ENCODE measurements at regions not wholly inside any gene's neighbourhood (a gene's known extent, or its start where the extent isn't known, plus 50 kb on each side); places are given as distances from the start of the nearest gene placed in this dataset.

DNA sequence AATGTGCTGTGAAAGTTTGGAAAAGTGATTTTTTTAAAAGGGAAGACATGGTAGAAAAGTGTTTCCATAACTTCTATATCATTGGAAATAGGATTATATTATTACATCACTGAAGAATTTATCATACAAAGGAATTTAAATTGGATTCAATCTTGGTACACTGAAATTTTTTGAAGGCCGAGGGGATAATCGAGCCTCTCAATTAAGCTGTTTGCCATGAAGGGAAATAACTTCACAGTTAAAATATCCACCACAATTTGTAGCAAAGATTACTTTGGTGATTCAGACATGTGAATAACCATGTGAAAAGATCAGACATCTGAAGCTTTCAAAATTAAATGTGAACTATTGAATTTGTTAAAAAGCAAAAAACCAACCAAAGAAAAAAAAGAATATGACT lies 215.3 kb downstream of the KLF5 start:
- peak; percentile 71 for DNase-seq (ENCODE audit: low read depth)
- Mint-ChIP-seq H3K36me3 (ENCODE audit: low read depth, unreplicated experiment) (no peaks in the 10 kb centered on the region), H3K27ac (ENCODE audit: unreplicated experiment) (peak overlapping the region; percentile 87), H3K9me3 (ENCODE audit: unreplicated experiment) (no peaks in the 10 kb centered on the region), H3K27me3 (ENCODE audit: low read depth, unreplicated experiment) (no peaks in the 10 kb centered on the region), H3K4me1 (ENCODE audit: low read depth, unreplicated experiment) (peaks cover 24% of the 10 kb centered on the region), H3K4me3 (ENCODE audit: unreplicated experiment) (peak overlapping the region; percentile 20)
- Histone ChIP-seq H3K4me1 (ENCODE audit: insufficient read depth, low read length) (peaks cover 4% of the 10 kb centered on the region), H3K79me2 (ENCODE audit: insufficient read depth, low read length) (no peaks in the 10 kb centered on the region), H3K36me3 (ENCODE audit: insufficient read depth, low read length) (no peaks in the 10 kb centered on the region), H3K27me3 (ENCODE audit: insufficient read depth, low read length) (no peaks in the 10 kb centered on the region), H3K9ac (ENCODE audit: low read length) (no peak overlapping the region), H4K20me1 (ENCODE audit: insufficient read depth, low read length) (no peaks in the 10 kb centered on the region), H3K4me2 (ENCODE audit: low read length) (peak overlapping the region; percentile 13), H3K9me3 (ENCODE audit: insufficient read depth, low read depth, low read length) (no peaks in the 10 kb centered on the region), H3K4me3 (ENCODE audit: insufficient read depth, low read depth, low read length) (no peak overlapping the region), H2AFZ (ENCODE audit: low read depth, low read length) (no peak overlapping the region), H3K27ac (ENCODE audit: low read depth, low read length) (peak overlapping the region; percentile 43)
- no peak for TF ChIP-seq CTCF (IDR thresholded peaks at IDR 0.05; ENCODE audit: insufficient read depth, low read depth, low read length)
- TF ChIP-seq EZH2 (IDR thresholded peaks at IDR 0.05; ENCODE audit: insufficient read depth, low read length): no peak
- no peak for FAIRE-seq

GRCh38 chr13:73273745-73274144 lies 214.9 kb downstream of the KLF5 start:
- peak; percentile 95 for DNase-seq (ENCODE audit: low read depth)

More at GRCh38 chr13:73273745-73274144, 214.9 kb downstream of the KLF5 start:
- H3K4me2 ChIP-seq (ENCODE audit: low read length): peak overlapping the region; percentile 13
- no peaks in the 10 kb centered on the region for H3K79me2 ChIP-seq (ENCODE audit: insufficient read depth, low read length)
- H3K27me3 Mint-ChIP-seq (ENCODE audit: low read depth, unreplicated experiment): no peaks in the 10 kb centered on the region
- TF ChIP-seq EZH2 (IDR thresholded peaks at IDR 0.05; ENCODE audit: insufficient read depth, low read length) (no peak), CTCF (IDR thresholded peaks at IDR 0.05; ENCODE audit: insufficient read depth, low read depth, low read length) (no peak)
- H3K36me3 ChIP-seq (ENCODE audit: insufficient read depth, low read length): no peaks in the 10 kb centered on the region
- no peaks in the 10 kb centered on the region for H3K27me3 ChIP-seq (ENCODE audit: insufficient read depth, low read length)
- H2AFZ ChIP-seq (ENCODE audit: low read depth, low read length): no peak overlapping the region
- no peak overlapping the region for H3K9ac ChIP-seq (ENCODE audit: low read length)
- H3K4me3 ChIP-seq (ENCODE audit: insufficient read depth, low read depth, low read length): no peak overlapping the region
- no peaks in the 10 kb centered on the region for H3K9me3 ChIP-seq (ENCODE audit: insufficient read depth, low read depth, low read length)
- no peaks in the 10 kb centered on the region for H3K36me3 Mint-ChIP-seq (ENCODE audit: low read depth, unreplicated experiment)
- FAIRE-seq: no peak
- H3K4me3 Mint-ChIP-seq (ENCODE audit: unreplicated experiment): no peak overlapping the region
- H3K4me1 Mint-ChIP-seq (ENCODE audit: low read depth, unreplicated experiment): peaks cover 24% of the 10 kb centered on the region
- peak overlapping the region; percentile 43 for H3K27ac ChIP-seq (ENCODE audit: low read depth, low read length)
- H3K9me3 Mint-ChIP-seq (ENCODE audit: unreplicated experiment): no peaks in the 10 kb centered on the region
- no peaks in the 10 kb centered on the region for H4K20me1 ChIP-seq (ENCODE audit: insufficient read depth, low read length)
- peak overlapping the region; percentile 87 for H3K27ac Mint-ChIP-seq (ENCODE audit: unreplicated experiment)
- peaks cover 4% of the 10 kb centered on the region for H3K4me1 ChIP-seq (ENCODE audit: insufficient read depth, low read length)
